Stimulated activated CD4-positive, alpha-beta T cell treated with anti-CD3 and anti-CD28 coated beads, TNF-alpha, amount 100 ng/mL, for 1 hour (primary cell): ENCODE measurements at regions not wholly inside any gene's neighbourhood (a gene's known extent, or its start where the extent isn't known, plus 50 kb on each side); places are given as distances from the start of the nearest gene placed in this dataset.
"Not testable (repeated sequence)": the region's sequence is repeated elsewhere in the genome, so short reads cannot be mapped to it uniquely, and the experiment has no call there.

Experiments used
- DNase-seq, 3 donors: peaks; one replicate each; pipeline ENCODE4 v3.0.0-alpha.2; 2020; ENCODE audit warnings: low read depth in 3 of 3, low spot score in 1 of 3

DNA sequence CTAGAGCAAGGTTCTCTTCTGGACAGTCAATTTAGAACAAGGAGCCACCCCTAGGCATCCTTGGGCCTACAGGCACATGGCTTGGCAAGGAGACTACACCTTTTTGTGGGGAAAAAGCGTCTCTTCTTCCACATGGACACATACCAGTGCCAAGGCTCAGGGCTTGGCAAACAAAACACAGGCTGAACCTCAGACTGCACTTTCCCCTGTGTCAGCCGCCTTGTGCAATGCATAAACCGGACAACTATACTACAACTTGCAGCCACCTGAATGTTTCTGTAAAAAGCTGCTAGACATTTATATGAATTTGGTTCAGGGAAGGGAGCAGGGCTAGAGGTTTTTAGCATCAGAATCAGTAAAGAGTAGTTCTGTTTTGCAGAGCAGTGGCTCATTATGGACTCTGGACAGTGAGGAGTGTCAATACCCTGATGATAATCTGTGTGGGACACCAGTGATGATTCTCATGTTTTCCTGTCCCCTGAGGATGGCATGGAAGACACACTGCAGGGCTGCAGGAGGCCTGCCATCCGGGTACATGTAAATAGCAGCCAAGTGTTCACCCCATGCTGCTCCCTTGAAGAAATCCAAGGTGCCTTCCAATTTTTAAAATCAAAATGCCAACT lies 118.9 kb downstream of the GATA3 start:
- no peak for DNase-seq

DNA sequence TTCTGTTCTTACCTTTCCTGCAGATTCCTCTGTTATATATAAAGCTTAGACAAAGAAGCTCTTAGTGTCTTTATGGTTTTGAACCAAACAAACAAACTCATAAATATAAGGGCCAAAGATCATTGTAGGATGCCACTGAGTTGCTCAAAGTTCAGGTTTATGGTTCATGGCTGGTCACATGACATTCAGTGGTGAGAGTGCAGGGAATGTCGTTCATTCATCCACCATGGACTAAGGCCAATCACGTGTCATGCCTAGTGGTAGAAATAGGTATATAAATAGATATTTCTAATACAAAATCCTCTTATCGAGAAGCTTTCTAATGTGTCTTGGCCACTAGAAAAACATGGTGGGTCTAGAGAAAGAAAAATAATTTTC lies 119.4 kb downstream of the GATA3 start:
- no peak for DNase-seq

DNA sequence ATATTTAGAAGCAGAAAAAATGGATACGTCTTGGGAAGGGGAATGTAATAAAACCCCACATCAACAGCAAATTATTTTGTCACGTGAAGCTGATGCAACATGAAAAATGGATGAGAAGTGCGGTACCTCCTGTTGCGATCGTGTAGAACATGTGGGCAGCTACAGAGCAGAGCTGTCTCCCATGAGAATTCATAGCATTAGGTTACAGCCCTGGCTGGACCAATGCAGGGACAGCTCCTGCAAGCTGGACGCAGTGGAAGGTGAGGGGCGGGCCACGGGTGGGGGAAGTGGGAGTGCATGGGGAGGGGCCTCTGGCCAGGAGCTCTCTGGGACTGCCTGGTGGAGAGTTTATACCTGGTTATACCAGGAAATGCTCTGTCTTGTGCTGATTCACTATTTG lies 120.3 kb downstream of the GATA3 start:
- no peak for DNase-seq

DNA sequence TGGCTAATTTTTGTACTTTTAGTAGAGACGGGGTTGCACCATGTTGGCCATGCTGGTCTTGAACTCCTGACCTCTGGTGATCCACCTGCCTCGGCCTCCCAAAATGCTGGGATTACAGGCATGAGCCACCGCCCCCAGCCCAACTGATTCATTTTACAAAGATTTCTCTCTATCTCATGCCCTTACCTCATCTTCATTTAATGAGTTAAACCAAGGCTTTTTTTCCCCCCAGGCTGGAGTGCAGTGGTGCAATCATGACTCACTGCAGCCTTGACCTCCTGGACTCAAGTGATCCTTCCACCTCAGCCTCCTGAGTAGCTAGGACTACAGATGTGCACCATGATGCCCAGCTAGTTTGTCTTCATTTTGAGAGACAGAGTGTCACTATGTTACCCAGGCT lies 123.0 kb downstream of the GATA3 start:
- DNase-seq: not testable (repeated sequence)

DNA sequence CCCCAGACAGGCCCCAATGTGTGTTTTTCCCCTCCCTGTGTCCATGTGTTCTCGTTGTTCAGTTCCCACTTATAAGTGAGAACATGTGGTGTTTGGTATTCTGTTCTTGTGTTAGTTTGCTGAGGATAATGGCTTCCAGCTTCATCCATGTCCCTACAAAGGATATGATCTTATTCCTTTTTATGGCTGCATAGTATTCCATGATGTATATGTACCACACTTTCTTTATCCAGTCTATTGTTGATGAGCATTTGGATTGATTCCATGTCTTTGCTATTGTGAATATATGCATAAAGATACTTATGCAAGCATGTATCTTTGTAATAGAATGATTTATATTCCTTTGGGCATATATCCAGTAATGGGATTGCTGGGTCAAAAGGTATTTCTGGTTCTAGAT lies 125.3 kb downstream of the GATA3 start:
- DNase-seq: not testable (repeated sequence)

DNA sequence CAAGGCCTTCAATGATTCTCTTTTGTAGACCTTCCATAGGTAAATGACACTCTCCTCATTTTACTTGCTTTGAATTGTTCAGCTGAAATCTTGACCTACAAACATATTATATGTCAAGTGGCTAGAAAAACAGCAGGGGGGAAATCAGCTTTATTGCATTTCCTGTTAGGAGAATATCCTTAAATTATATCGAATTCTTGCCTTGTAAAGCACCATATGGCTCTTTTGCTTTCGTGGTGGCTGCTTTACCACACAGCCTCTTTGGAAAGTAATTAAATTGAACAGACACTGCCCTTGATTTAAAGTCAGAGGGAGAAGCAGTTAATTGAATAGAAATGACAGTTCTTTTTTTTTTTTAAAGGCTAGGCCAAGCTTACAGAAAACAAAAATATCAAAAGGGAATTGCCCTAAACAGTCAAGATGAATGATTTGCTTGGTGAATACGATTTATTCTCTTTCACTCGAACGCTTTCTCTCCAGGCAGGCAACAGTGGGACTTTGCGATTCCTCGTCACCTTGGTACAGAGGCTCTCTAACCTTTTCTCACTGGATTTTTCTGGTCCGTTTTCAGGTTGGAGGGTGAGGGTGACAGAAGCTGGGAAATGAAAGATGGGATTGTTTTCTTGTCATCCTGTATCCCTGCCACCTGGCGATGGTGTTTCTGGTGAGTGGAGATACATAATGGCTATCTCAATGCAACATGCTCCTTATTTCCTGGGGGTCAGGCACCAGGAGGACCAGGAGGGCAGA lies 126.0 kb downstream of the GATA3 start:
- no peak for DNase-seq

DNA sequence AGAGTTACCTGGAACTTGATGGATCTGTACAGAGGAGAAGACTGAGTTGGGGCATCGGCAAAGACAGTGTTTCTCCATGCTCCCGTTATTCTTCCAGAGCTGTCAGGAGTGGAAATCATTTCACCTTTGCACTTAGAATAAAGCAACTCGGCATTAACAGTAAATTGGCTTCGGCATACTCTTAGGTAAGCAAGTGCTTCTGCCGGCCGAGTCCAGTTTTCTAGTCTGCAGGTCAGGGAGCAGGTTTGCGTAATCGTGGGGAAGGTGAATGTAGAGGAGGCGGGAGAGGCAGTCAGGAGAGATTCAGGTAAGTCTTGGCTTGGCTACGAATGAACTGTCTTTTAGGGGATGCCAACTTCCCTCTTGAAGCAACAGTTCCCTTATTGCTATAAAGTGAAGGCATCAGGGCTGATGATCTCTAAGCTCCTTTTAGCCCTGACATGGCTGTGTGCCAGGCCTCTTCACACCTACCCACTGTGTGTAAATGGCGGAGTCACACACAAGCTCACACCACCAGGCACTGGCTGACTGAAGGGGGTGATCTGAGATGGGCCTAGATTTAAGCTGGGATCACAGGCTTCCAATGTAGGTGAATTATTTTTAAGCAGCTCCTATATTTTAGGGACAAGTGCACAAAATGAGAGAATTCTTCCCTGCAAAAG lies 127.1 kb downstream of the GATA3 start:
- DNase-seq: no peak

DNA sequence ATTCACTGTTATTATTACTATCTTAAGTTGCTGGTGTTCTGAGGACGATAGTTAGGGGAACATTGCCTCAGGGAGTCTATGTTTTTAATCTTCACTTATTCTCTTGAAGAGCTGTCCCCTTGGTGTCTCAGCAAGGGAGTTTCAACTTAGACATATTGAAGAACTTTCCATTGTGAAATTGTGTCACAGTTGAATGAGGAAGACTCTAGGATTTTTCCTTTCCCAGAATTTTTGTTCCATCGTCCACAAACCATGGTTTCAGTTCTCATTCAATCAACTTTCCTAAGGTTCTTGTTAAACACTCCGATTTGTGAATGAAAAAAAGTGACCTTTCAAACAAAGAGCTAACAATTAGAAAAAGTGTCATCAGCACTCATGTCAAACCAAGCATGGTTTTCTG lies 128.3 kb downstream of the GATA3 start:
- no peak for DNase-seq

DNA sequence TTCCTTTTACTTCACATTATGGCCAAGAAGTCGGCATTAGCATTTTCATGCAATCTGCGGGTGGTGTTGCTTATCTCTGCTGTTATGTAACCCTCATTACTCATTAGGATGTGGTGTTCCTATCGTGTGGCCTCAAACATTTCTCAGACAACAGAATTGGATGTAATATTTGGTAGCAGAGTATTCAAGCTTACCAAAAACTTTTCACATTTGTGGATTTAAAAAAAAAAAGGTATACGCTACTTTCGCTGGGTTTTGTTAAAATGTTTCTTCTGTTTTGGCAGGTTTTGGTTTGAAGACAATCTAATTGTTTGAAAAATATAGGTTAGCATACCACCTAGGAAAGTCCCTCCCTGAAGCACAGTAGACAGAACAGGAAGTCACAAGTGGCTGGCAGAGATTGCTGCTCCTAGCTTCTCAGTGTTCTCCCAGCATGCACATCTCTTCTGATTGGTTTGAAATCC lies 128.8 kb downstream of the GATA3 start:
- peak in 2 of 3 donors; percentile 9 to 18 for DNase-seq

DNA sequence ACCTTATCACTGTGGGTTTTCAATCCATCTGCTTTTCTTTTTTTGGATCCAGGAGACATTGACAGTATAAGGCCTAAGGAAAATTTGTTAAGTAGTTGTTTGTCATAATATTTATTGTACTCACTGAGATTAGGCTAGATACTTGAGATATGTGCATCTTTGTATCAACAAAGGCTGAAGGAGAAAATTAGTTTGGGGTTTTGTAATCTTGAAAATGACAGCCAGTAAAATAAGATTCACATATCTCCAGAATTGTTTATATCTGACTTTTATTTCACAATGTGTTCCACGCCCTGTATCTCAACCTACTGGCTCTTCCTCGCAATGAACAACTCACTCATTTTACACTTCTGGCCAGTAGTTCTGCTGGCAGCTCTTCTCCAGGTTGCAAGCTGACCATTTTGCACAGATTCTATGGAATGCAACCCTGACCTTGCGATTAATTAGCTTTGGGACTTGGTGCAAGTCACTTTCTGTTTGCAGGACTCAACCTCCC lies 132.7 kb downstream of the GATA3 start:
- DNase-seq: no peak

DNA sequence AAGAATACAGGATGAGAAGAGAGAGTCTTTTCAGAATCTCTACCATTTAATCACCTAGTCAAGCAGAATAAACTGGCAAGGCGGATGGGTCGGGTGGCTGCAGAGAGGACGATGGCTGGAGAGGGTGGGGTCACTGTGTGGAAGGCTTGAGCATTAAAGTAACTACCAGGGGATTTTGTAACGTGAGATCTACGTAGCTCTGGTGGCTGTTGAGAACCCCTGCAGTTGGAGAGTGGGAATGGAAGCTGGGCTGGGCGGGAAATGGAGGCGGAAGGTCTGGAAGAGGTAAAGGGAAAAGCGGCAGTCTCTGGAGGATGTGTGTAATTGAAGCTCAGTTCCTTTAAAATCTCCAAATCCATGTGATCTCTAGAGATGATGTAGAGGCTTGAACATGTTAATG lies 135.0 kb downstream of the GATA3 start:
- DNase-seq: no peak

DNA sequence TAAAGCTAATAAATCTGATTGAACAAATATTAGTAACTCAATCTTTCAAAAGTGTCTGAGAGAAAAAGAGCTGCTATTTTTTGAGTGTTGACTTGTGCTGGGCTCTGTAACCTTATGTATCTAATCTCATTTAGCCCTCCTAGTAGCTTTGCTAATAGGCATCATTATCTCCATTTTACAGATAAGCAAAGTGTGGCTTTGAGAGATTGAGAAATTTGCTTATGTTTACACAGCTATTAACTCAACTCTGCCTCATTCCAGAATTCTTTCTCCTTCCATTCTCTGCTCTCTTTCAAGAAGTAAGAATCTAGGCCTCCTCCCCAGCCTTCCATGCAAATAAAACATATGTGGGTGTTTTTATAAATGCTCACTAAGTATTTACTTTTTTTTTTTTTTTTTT lies 137.8 kb downstream of the GATA3 start:
- no peak for DNase-seq

DNA sequence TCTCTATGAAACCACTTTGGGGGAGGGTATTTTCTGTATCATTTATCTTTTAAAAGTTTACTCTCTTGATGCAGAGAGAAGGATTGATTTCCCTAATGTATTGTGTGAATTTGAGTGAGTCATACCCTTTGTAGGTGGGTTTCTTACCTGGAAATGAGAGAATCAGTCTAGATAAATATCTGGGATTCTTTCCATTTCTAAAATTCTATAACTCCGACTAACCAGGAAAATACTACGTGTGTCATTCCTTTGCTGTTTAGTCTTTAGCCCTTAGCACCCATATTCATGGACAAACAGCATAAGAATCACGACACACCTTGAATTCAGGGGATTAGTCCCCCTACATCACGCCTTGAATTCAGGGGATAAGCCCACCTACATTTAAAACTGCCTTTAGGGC lies 139.1 kb downstream of the GATA3 start:
- no peak for DNase-seq

DNA sequence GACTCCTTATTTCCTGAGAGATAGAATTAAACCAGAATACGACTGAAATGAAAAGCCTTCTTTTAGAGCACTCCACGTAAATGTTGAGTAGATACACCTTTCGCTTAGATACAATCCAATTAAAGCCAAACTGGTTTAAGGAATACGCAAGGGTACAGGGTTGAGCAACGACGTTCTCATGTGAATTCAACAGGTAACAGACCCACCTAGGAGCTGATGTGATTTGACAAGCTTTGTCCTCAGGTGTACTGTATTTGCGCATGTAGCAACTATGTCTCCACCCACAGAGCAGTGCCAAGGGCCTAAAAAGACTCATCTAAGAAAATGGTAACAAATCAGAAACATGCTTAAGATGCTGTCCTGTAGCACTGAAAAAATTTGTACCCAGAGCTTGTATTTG lies 139.6 kb downstream of the GATA3 start:
- no peak for DNase-seq

DNA sequence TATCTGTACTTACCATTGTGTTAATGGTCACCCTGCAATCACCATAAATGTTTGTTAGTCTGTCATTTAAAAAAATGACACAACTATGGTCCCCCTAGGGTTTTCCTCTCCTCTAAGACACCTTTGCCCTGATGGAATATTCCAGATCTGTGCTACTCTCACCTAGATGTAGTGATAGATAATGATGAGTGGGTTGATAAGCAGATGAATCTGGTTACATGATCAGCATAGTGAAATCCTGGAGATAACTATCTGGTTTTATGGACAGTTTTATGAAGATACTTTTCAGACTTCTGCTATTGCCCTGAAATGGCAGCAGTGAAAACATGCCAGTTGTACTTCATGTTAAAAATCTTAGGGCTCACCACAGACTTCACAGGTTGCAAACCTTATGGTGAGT lies 152.4 kb downstream of the GATA3 start:
- no peak for DNase-seq

DNA sequence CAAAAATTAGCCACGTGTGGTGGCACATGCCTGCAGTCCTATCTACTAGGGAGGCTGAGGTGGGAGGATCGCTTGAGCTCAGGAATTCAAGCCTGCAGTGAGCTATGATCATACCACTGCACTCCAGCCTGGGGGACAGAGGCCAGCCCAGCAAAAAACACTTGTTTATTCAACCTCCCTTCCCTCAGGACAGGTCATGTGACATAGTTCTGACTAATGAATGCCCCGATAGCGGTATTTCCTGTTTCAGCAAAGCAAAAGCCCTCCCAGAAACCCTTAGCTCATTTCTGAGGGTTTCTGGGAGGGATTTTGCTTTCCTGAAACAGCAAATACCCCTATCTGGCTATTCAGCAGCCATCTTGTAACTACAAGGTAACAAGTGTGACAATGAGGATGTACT lies 157.1 kb downstream of the GATA3 start:
- DNase-seq: no peak

DNA sequence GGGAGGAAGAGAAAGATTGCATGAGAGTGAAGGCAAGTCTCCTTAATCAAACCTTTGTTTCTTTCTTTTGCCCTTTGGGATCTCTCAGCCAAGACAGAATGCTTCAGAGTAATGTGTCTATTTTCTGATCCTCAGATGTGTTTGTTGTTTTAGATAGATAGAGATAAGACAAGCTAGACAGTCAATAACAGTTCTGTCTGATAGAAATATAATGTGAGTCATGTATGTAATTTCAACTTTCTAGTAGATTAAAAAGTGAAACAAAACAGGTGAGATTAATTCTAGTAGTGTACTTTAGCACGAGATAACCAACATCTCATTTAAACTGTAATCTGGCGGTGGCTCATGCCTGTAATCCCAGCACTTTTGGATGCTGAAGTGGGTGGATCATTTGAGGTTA lies 159.2 kb downstream of the GATA3 start:
- no peak for DNase-seq

DNA sequence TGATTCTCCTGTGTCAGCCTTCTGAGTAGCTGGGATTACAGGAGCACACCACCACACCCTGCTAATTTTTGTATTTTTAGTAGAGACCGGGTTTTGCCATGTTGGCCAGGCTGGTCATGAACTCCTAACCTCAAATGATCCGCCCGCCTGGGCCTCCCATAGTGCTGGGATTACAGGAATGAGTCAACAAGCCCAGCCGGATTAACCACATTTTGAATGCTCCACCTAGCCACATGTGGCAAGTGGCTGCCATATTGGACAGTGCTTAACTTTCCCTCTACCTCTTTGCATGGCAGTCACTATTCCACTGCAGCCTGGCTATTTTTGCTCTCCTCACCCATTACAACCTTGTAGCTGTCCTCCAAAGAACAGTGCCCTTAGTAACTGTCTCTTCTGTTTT lies 160.1 kb downstream of the GATA3 start:
- no peak for DNase-seq

DNA sequence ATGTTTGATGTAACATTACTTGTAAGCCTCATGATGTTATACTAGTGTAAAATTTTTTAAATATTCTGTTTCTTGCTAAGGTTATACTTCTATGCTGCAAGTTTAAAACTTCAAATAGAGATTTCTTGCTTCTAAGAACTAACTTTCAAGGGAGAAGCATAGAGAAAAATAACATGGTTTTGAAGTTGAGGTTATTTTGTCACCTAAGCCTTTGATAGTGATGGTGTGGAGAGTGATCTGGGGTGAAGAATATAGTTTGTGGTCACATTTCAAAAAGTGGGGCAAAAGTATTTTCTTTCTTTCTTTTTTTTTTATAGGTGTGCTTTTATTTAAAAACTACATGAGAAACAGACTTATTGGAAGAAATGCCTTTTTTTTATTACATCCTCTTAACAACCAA lies 162.4 kb downstream of the GATA3 start:
- no peak for DNase-seq

DNA sequence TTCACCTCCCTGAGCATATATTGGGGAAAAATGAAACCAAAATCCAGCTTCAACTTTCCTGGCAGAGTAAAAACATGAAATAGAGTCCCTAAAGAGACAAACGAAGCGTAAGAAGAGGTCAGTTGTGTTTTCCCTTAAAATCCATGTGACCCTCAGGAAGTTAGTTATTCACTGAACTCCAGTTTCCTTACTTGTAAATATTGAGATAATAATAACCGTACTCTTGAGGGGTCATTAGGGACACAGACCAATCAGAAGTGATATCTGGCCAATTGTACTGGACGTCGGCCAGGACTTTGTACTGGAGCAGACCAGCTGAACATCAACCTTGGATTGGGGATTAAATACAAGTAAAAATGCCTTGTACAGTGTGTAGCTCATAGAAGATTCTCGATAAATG lies 167.0 kb downstream of the GATA3 start:
- no peak for DNase-seq

DNA sequence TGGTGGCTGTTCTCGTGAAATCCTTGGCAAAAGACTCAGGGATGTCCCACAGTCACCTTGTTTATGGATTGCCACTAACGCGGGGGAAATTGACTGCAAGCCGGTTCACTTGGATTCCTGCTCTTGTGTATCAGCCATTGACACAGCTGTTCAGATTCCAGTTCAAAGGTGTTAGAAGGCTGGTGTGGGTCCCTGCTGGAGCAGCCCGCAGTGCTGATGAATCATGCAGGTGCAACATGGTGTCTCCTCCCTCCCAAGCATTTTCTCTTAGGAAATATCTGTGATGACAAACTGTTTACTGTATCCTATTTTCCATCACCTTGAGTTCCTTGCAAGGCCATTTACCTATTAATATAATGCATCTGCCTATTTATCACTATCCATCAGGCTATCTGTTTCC lies 170.1 kb downstream of the GATA3 start:
- no peak for DNase-seq

DNA sequence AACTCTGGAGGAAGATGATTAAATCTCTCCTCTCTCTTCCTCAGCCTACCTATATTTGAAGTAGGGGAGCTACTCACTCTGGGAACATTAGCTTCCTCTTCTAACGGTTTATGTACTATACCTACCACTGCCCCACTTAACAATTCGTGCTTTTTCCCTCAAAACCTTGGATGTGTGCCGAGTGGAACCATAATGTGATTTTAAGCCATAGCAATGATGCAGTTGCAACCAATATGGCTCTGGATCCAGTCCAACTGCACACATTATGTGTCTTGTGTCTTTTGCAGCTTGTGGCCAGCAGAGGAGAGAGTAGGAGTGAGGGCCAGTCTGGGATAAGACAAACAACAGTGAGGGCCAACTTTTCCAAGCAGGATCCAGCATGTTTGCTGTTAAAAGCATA lies 170.7 kb downstream of the GATA3 start:
- no peak for DNase-seq
